ENCODE measurements at regions not wholly inside any gene's neighbourhood (a gene's known extent, or its start where the extent isn't known, plus 50 kb on each side); places are given as distances from the start of the nearest gene placed in this dataset.

GRCh38 chr5:148904440-148904839 is 78.0 kb downstream of the ADRB2 start:
- no peak for TF ChIP-seq CTCF (IDR thresholded peaks at IDR 0.05)
- H3K27ac ChIP-seq (ENCODE audit: low read length), result no peak overlapping the region
- no peaks in the 10 kb centered on the region for H3K9me3 Mint-ChIP-seq
- WGBS (ENCODE audit: insufficient coverage), result 96% methylated on average over 1 of the region's 1 CpG
- no peak for ATAC-seq
- DNase-seq, result no peak
- no peaks in the 10 kb centered on the region for H3K27me3 Mint-ChIP-seq (ENCODE audit: low read depth in 2 of 2)
- H3K4me1 Mint-ChIP-seq, result peaks cover 18 to 33% of the 10 kb centered on the region in 2 donors
- H3K4me3 ChIP-seq (ENCODE audit: low read length), result no peak overlapping the region
- no peaks in the 10 kb centered on the region for H3K36me3 ChIP-seq (ENCODE audit: control insufficient read depth, insufficient read depth, low read length)
- intact Hi-C loops (cut with micrococcal nuclease), result no loop called here
- H3K27me3 ChIP-seq (ENCODE audit: control insufficient read depth, insufficient read depth, low read length), result no peaks in the 10 kb centered on the region
- H3K27ac Mint-ChIP-seq, result no peak overlapping the region
- H3K36me3 Mint-ChIP-seq, result no peaks in the 10 kb centered on the region
- no peak overlapping the region for H3K4me3 Mint-ChIP-seq
- no peaks in the 10 kb centered on the region for H3K9me3 ChIP-seq (ENCODE audit: control insufficient read depth, insufficient read depth, low read length)
- no peaks in the 10 kb centered on the region for H3K4me1 ChIP-seq (ENCODE audit: control insufficient read depth, insufficient read depth, low read length)

- no peak overlapping the region for H3K27ac ChIP-seq (ENCODE audit: low read length)
- H3K9me3 Mint-ChIP-seq, result no peaks in the 10 kb centered on the region
- no peak for DNase-seq
- H3K36me3 ChIP-seq (ENCODE audit: control insufficient read depth, insufficient read depth, low read length), result no peaks in the 10 kb centered on the region
- peaks cover 6% of the 10 kb centered on the region for H3K4me1 ChIP-seq (ENCODE audit: control insufficient read depth, insufficient read depth, low read length)
- H3K27me3 ChIP-seq (ENCODE audit: control insufficient read depth, insufficient read depth, low read length), result no peaks in the 10 kb centered on the region
- no peaks in the 10 kb centered on the region for H3K9me3 ChIP-seq (ENCODE audit: control insufficient read depth, insufficient read depth, low read length)
- ATAC-seq, result no peak
- no peak overlapping the region for H3K4me3 ChIP-seq (ENCODE audit: low read length)
- no peaks in the 10 kb centered on the region for H3K36me3 Mint-ChIP-seq
- no peak for TF ChIP-seq CTCF (IDR thresholded peaks at IDR 0.05)
- peaks cover 29 to 44% of the 10 kb centered on the region in 2 donors for H3K4me1 Mint-ChIP-seq
- intact Hi-C loops (cut with micrococcal nuclease), result no loop called here
- 91% methylated on average over 1 of the region's 1 CpG for WGBS (ENCODE audit: insufficient coverage)
- H3K27me3 Mint-ChIP-seq (ENCODE audit: low read depth in 2 of 2), result no peaks in the 10 kb centered on the region
- H3K27ac Mint-ChIP-seq, result peak overlapping the region; percentile 30 to 41
- H3K4me3 Mint-ChIP-seq, result no peak overlapping the region
Measured at GRCh38 chr5:148905541-148905940, 79.1 kb downstream of the ADRB2 start.

- H3K4me3 Mint-ChIP-seq, result no peak overlapping the region
- Histone ChIP-seq H3K36me3 (ENCODE audit: control insufficient read depth, insufficient read depth, low read length) (no peaks in the 10 kb centered on the region), H3K27ac (ENCODE audit: low read length) (no peak overlapping the region), H3K4me1 (ENCODE audit: control insufficient read depth, insufficient read depth, low read length) (peaks cover 11% of the 10 kb centered on the region), H3K27me3 (ENCODE audit: control insufficient read depth, insufficient read depth, low read length) (no peaks in the 10 kb centered on the region), H3K4me3 (ENCODE audit: low read length) (no peak overlapping the region), H3K9me3 (ENCODE audit: control insufficient read depth, insufficient read depth, low read length) (no peaks in the 10 kb centered on the region)
- TF ChIP-seq CTCF (IDR thresholded peaks at IDR 0.05), result no peak
- intact Hi-C loops (cut with micrococcal nuclease), result no loop called here
- no peaks in the 10 kb centered on the region for H3K36me3 Mint-ChIP-seq
- H3K27me3 Mint-ChIP-seq (ENCODE audit: low read depth in 2 of 2), result no peaks in the 10 kb centered on the region
- peaks cover 43 to 58% of the 10 kb centered on the region in 2 donors for H3K4me1 Mint-ChIP-seq
- WGBS (ENCODE audit: insufficient coverage), result 71% methylated on average over 3 of the region's 3 CpGs
- peak overlapping the region in 1 of 2 donors; percentile 1 for H3K27ac Mint-ChIP-seq
- DNase-seq, result no peak
- ATAC-seq, result no peak
- no peaks in the 10 kb centered on the region for H3K9me3 Mint-ChIP-seq
Measured at GRCh38 chr5:148906968-148907367, 80.6 kb downstream of the ADRB2 start.

- Mint-ChIP-seq H3K27me3 (ENCODE audit: low read depth in 2 of 2) (no peaks in the 10 kb centered on the region), H3K4me1 (peaks cover 43 to 55% of the 10 kb centered on the region in 2 donors), H3K4me3 (no peak overlapping the region), H3K9me3 (no peaks in the 10 kb centered on the region), H3K27ac (no peak overlapping the region), H3K36me3 (no peaks in the 10 kb centered on the region)
- ATAC-seq (no peak), DNase-seq (no peak)
- Histone ChIP-seq H3K27me3 (ENCODE audit: control insufficient read depth, insufficient read depth, low read length) (no peaks in the 10 kb centered on the region), H3K4me1 (ENCODE audit: control insufficient read depth, insufficient read depth, low read length) (peaks cover 11% of the 10 kb centered on the region), H3K36me3 (ENCODE audit: control insufficient read depth, insufficient read depth, low read length) (no peaks in the 10 kb centered on the region), H3K9me3 (ENCODE audit: control insufficient read depth, insufficient read depth, low read length) (no peaks in the 10 kb centered on the region), H3K27ac (ENCODE audit: low read length) (no peak overlapping the region), H3K4me3 (ENCODE audit: low read length) (no peak overlapping the region)
- intact Hi-C loops (cut with micrococcal nuclease), result no loop called here
- TF ChIP-seq CTCF (IDR thresholded peaks at IDR 0.05), result no peak
- WGBS (ENCODE audit: insufficient coverage), result 94% methylated on average over 3 of the region's 4 CpGs
Measured at GRCh38 chr5:148909040-148909439, 82.6 kb downstream of the ADRB2 start.
